Neuronal stem cell (in vitro differentiated cells): ENCODE measurements at regions not wholly inside any gene's neighbourhood (a gene's known extent, or its start where the extent isn't known, plus 50 kb on each side); places are given as distances from the start of the nearest gene placed in this dataset.
A peak's percentile ranks its signal among the peaks of the same experiment; 100 is the strongest.

Experiments used
- DNase-seq: peaks from one replicate; pipeline ENCODE4 v3.0.0-alpha.2; 2013; ENCODE audit warnings: low spot score
- H2AFZ ChIP-seq: one replicate; pipeline ENCODE4 v1.6.1; 2013; ENCODE audit warnings: mild to moderate bottlenecking, low read length, inconsistent platforms
- H2AK5ac ChIP-seq: 2 replicates; pipeline ENCODE4 v1.6.1; 2013; ENCODE audit warnings: low read depth, mild to moderate bottlenecking, inconsistent platforms, low read length, moderate library complexity, mixed read lengths
- H2BK120ac ChIP-seq: 2 replicates; pipeline ENCODE4 v1.6.1; 2013; ENCODE audit warnings: low read depth, mild to moderate bottlenecking, inconsistent platforms, low read length, moderate library complexity, mixed read lengths
- H2BK12ac ChIP-seq: one replicate; pipeline ENCODE4 v1.6.1; 2013; ENCODE audit warnings: low read length, inconsistent platforms
- H2BK15ac ChIP-seq: 2 replicates; pipeline ENCODE4 v1.6.1; 2013; ENCODE audit warnings: mild to moderate bottlenecking, low read length, inconsistent platforms, mixed read lengths
- H2BK5ac ChIP-seq: one replicate; pipeline ENCODE4 v1.6.1; 2013; ENCODE audit warnings: inconsistent platforms, mild to moderate bottlenecking, low read length, moderate library complexity
- H3K14ac ChIP-seq: one replicate; pipeline ENCODE4 v1.6.1; 2013; ENCODE audit warnings: low read length, inconsistent platforms
- H3K18ac ChIP-seq: 2 replicates; pipeline ENCODE4 v1.6.1; 2013; ENCODE audit warnings: low read length, inconsistent platforms
- H3K23ac ChIP-seq: 2 replicates; pipeline ENCODE4 v1.6.1; 2013; ENCODE audit warnings: low read depth, mild to moderate bottlenecking, mixed read lengths, low read length, inconsistent platforms; ENCODE audit not compliant: poor library complexity
- H3K27ac ChIP-seq: replicated peaks from 3 replicates; pipeline ENCODE4 v1.5.1; 2013; ENCODE audit warnings: low read length, inconsistent platforms
- H3K27me3 ChIP-seq, 3 experiments: 2 replicates each; pipeline ENCODE4 v1.6.1; 2013; ENCODE audit warnings: low read length in 3 of 3, mild to moderate bottlenecking in 2 of 3, inconsistent platforms in 1 of 3, low read depth in 1 of 3, mixed read lengths in 1 of 3, moderate library complexity in 1 of 3; ENCODE audit not compliant: control insufficient read depth in 3 of 3, insufficient read depth in 3 of 3
- H3K36me3 ChIP-seq, 2 donors: replicated peaks in 1 of 2; 2 replicates each; pipeline ENCODE4 v1.6.1; 2013; ENCODE audit warnings: low read length in 2 of 2; ENCODE audit not compliant: control insufficient read depth in 2 of 2, insufficient read depth in 2 of 2
- H3K4ac ChIP-seq: 2 replicates; pipeline ENCODE4 v1.6.1; 2013; ENCODE audit warnings: inconsistent platforms, mild to moderate bottlenecking, low read length, moderate library complexity
- H3K4me1 ChIP-seq, 2 donors: 1 replicate in 1 of 2; 2 replicates in 1 of 2; pipeline ENCODE4 v1.6.1; 2013; ENCODE audit warnings: low read length in 2 of 2, low read depth in 1 of 2; ENCODE audit not compliant: control insufficient read depth in 2 of 2, insufficient read depth in 1 of 2
- H3K4me2 ChIP-seq: one replicate; pipeline ENCODE4 v1.6.1; 2013; ENCODE audit warnings: mild to moderate bottlenecking, low read length, inconsistent platforms; ENCODE audit not compliant: insufficient read depth, poor library complexity, severe bottlenecking
- H3K4me3 ChIP-seq, 2 donors: 2 replicates each; pipeline ENCODE4 v1.5.1; 2013; ENCODE audit warnings: low read length in 2 of 2, mild to moderate bottlenecking in 2 of 2, inconsistent platforms in 1 of 2, moderate library complexity in 1 of 2
- H3K79me1 ChIP-seq: one replicate; pipeline ENCODE4 v1.6.1; 2013; ENCODE audit warnings: low read depth, mild to moderate bottlenecking, inconsistent platforms, low read length, moderate library complexity
- H3K9ac ChIP-seq: one replicate; pipeline ENCODE4 v1.6.1; 2013; ENCODE audit warnings: mild to moderate bottlenecking, low read depth, low read length, inconsistent platforms; ENCODE audit not compliant: poor library complexity
- H3K9me3 ChIP-seq, 2 donors: replicated peaks in 1 of 2; 2 replicates each; pipeline versions ENCODE3 to v1.6.1; 2013; ENCODE audit warnings: low read length in 2 of 2, mild to moderate bottlenecking in 2 of 2, inconsistent platforms in 1 of 2, low read depth in 1 of 2, mixed read lengths in 1 of 2, moderate library complexity in 1 of 2; ENCODE audit not compliant: control insufficient read depth in 2 of 2, insufficient read depth in 1 of 2
- H4K8ac ChIP-seq: one replicate; pipeline ENCODE4 v1.6.1; 2013; ENCODE audit warnings: low read depth, mild to moderate bottlenecking, inconsistent platforms, low read length, moderate library complexity
- H4K91ac ChIP-seq: one replicate; pipeline ENCODE4 v1.6.1; 2013; ENCODE audit warnings: low read length, low read depth, mild to moderate bottlenecking, inconsistent platforms; ENCODE audit not compliant: poor library complexity
- WGBS, 2 donors: extraction: QIAGEN DNeasy Blood & Tissue Kit; methylation state at CpG; one replicate each; pipeline ENCODE4 v1.1.7; 2013; ENCODE audit warnings: missing lambda C conversion rate in 2 of 2, mixed read lengths in 1 of 2; ENCODE audit not compliant: insufficient read length in 2 of 2, insufficient replicate concordance in 1 of 2; ENCODE audit errors: extremely low coverage in 2 of 2; 5-methylcytosine and 5-hydroxymethylcytosine counted together

DNA sequence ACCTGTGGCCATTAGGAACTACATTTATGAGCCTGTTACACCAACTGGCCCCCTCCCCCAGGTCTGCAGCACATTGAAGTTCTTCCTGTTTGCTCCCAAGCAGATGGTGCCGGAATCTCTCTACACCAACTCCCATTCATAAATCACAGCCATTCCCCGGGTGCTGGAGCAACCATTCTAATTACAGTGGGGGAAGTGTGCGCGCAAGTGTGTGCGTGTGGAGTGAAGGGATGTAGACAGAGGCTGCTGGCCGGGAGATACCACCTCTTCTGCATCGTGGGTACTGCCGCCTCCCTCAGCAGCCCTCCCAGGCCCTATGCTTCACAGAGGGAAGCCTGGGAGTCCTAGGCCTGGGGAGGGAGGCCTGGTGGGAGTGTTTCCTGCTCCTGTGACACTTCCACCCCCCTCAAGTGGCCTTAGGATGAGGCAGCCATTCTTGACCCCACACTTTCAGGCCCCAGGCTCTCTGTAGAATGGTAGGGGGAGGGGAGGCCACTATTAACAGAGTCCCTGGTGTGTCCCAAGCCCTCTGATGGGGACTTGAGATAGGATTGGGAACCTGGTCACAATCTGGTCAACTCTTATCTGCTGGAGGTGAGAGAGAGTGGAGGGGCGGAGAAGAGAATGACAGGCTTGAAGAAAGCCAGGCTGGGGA, 69.1 kb downstream of the MAGEF1 start:
- no peaks in the 10 kb centered on the region for H3K9me3 ChIP-seq
- H3K4me3 ChIP-seq = no peak overlapping the region
- no peak overlapping the region for H2AK5ac ChIP-seq
- no peak overlapping the region for H3K4ac ChIP-seq
- H2AFZ ChIP-seq = peak overlapping the region; percentile 36
- H2BK15ac ChIP-seq = no peak overlapping the region
- H3K36me3 ChIP-seq = no peaks in the 10 kb centered on the region
- no peaks in the 10 kb centered on the region for H3K79me1 ChIP-seq
- H4K8ac ChIP-seq = no peak overlapping the region
- no peak overlapping the region for H2BK12ac ChIP-seq
- H4K91ac ChIP-seq = no peak overlapping the region
- peaks cover 0 to 3% (median 0%) of the 10 kb centered on the region in 3 experiments for H3K27me3 ChIP-seq
- no peak overlapping the region for H3K27ac ChIP-seq
- H2BK5ac ChIP-seq = peak overlapping the region; percentile 49
- H3K23ac ChIP-seq = no peak overlapping the region
- H3K18ac ChIP-seq = no peak overlapping the region
- peaks cover 3 to 7% of the 10 kb centered on the region in 2 donors for H3K4me1 ChIP-seq
- H3K4me2 ChIP-seq = no peak overlapping the region
- no peak for DNase-seq
- WGBS, 2 donors = no CpG with 5 or more reads among the region's 9 CpGs
- no peak overlapping the region for H2BK120ac ChIP-seq
- H3K14ac ChIP-seq = peak overlapping the region; percentile 11
- peak overlapping the region; percentile 9 for H3K9ac ChIP-seq

DNA sequence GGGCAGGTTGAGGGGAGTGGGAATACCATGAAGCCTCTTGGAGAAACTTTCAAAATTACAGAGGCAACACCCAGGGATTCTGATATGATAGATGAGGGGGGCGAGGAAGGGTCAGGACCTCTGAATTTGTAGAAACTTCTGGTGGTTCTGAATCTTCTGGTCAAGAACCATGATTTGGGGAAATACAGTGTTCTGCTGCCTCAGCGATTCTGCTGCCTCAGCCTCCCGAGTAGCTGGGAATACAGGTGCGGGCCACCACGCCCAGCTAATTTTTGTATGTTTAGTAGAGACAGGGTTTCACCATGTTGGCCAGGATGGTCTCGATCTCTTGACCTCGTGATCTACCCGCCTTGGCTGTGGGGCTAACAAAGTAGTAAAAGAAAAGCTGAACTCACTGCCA, 70.4 kb downstream of the MAGEF1 start:
- Histone ChIP-seq H2BK12ac (no peak overlapping the region), H2BK15ac (no peak overlapping the region), H3K18ac (no peak overlapping the region), H3K79me1 (no peaks in the 10 kb centered on the region), H2AK5ac (no peak overlapping the region), H4K8ac (no peak overlapping the region), H4K91ac (no peak overlapping the region), H3K4me1 (peaks cover 12 to 16% of the 10 kb centered on the region in 2 donors), H2AFZ (no peak overlapping the region), H3K14ac (no peak overlapping the region), H3K27ac (no peak overlapping the region), H3K4ac (no peak overlapping the region), H3K4me2 (no peak overlapping the region), H2BK120ac (no peak overlapping the region), H3K27me3 (peaks cover 0 to 3% (median 0%) of the 10 kb centered on the region in 3 experiments), H3K9ac (no peak overlapping the region), H3K9me3 (no peaks in the 10 kb centered on the region), H3K4me3 (no peak overlapping the region), H3K23ac (no peak overlapping the region), H2BK5ac (no peak overlapping the region), H3K36me3 (no peaks in the 10 kb centered on the region)
- no peak for DNase-seq
- WGBS, 2 donors = no CpG with 5 or more reads among the region's 8 CpGs

DNA sequence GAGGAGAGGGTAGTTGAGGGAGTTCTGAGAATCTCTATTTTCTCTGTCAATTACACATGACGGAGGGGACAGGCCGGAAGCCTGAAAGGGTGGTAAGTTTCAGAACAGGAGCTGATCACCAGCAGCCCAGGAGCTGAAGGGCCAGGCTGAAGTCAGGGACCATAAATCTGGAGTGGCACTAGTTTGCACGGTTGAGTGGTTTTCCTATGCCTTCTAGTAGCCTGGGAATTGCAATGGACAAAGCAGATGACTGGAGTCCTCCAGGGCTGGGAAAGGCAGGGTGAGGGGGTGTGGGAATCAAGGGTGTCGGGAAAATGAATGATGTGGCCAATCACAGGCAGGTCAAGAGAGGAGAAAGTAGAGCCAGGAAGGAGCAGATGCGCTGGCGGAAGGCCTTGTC, 72.5 kb downstream of the MAGEF1 start:
- H3K18ac ChIP-seq = no peak overlapping the region
- no peak overlapping the region for H4K8ac ChIP-seq
- no peaks in the 10 kb centered on the region for H3K27me3 ChIP-seq
- no CpG with 5 or more reads among the region's 6 CpGs for WGBS, 2 donors
- no peak overlapping the region for H3K27ac ChIP-seq
- no peak overlapping the region for H3K4ac ChIP-seq
- no peak overlapping the region for H3K4me3 ChIP-seq
- no peak overlapping the region for H3K23ac ChIP-seq
- H2BK5ac ChIP-seq = no peak overlapping the region
- no peak overlapping the region for H2BK120ac ChIP-seq
- no peaks in the 10 kb centered on the region for H3K9me3 ChIP-seq
- H2AFZ ChIP-seq = no peak overlapping the region
- DNase-seq = no peak
- H4K91ac ChIP-seq = no peak overlapping the region
- no peak overlapping the region for H3K4me2 ChIP-seq
- H3K9ac ChIP-seq = no peak overlapping the region
- no peaks in the 10 kb centered on the region for H3K36me3 ChIP-seq
- peaks cover 23 to 29% of the 10 kb centered on the region in 2 donors for H3K4me1 ChIP-seq
- peak overlapping the region; percentile 63 for H2BK12ac ChIP-seq
- no peak overlapping the region for H3K14ac ChIP-seq
- no peak overlapping the region for H2BK15ac ChIP-seq
- no peaks in the 10 kb centered on the region for H3K79me1 ChIP-seq
- no peak overlapping the region for H2AK5ac ChIP-seq

DNA sequence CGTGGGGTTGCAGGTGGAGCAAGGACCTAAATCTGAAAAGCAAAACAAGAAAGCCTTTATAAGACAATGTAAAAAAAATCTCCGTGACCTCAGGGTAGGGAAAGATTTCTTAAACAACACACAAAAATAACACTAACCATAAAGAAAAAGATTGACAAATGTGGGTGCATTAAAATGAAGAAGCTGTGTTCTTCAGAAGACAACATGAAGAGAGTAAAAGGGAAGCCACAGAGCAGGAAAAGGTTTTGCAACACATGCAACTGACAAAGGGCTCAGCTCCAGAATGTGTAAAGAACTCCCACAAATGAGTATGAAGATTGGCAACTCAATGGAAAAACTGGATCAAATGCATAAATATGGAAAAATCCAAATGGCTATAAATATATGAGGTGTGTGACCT, 74.2 kb downstream of the MAGEF1 start:
- no peak overlapping the region for H3K4me3 ChIP-seq
- no peak overlapping the region for H3K27ac ChIP-seq
- no peak for DNase-seq
- H3K4ac ChIP-seq = no peak overlapping the region
- H2BK120ac ChIP-seq = no peak overlapping the region
- H4K91ac ChIP-seq = no peak overlapping the region
- no peaks in the 10 kb centered on the region for H3K27me3 ChIP-seq
- no peaks in the 10 kb centered on the region for H3K36me3 ChIP-seq
- H3K4me1 ChIP-seq = peaks cover 30 to 31% of the 10 kb centered on the region in 2 donors
- H2AFZ ChIP-seq = no peak overlapping the region
- no peak overlapping the region for H2BK15ac ChIP-seq
- no peak overlapping the region for H3K18ac ChIP-seq
- no peaks in the 10 kb centered on the region for H3K9me3 ChIP-seq
- H2BK5ac ChIP-seq = no peak overlapping the region
- H3K9ac ChIP-seq = no peak overlapping the region
- WGBS, 2 donors = no CpG with 5 or more reads among the region's 2 CpGs
- H3K23ac ChIP-seq = no peak overlapping the region
- H2AK5ac ChIP-seq = no peak overlapping the region
- H2BK12ac ChIP-seq = no peak overlapping the region
- no peak overlapping the region for H4K8ac ChIP-seq
- H3K4me2 ChIP-seq = no peak overlapping the region
- no peaks in the 10 kb centered on the region for H3K79me1 ChIP-seq
- H3K14ac ChIP-seq = no peak overlapping the region
